BLaER1 treated with 17β-estradiol and CSF1 and Interleukin-3, amounts not matched to agents 10 nM and 100 nM (cell line): ENCODE measurements at regions not wholly inside any gene's neighbourhood (a gene's known extent, or its start where the extent isn't known, plus 50 kb on each side); places are given as distances from the start of the nearest gene placed in this dataset.

Experiments
- H3K27ac ChIP-seq, 11 experiments: shearing (Covaris generic); formaldehyde crosslinking; 2 replicates each; pipeline ENCODE4 v1.8.1; 2022
- H3K27me3 ChIP-seq, 11 experiments: shearing (Covaris generic); formaldehyde crosslinking; 2 replicates each; pipeline ENCODE4 v1.8.1; 2022
- H3K36me3 ChIP-seq, 11 experiments: shearing (Covaris generic); formaldehyde crosslinking; 2 replicates each; pipeline ENCODE4 v1.8.1; 2022
- H3K4me1 ChIP-seq, 10 experiments: shearing (Covaris generic); formaldehyde crosslinking; 2 replicates each; pipeline ENCODE4 v1.8.1; 2022
- H3K4me2 ChIP-seq, 11 experiments: shearing (Covaris generic); formaldehyde crosslinking; 2 replicates each; pipeline ENCODE4 v1.8.1; 2022
- H3K4me3 ChIP-seq, 10 experiments: shearing (Covaris generic); formaldehyde crosslinking; 2 replicates each; pipeline ENCODE4 v1.8.1; 2022
- H3K9ac ChIP-seq, 11 experiments: shearing (Covaris generic); formaldehyde crosslinking; 2 replicates each; pipeline ENCODE4 v1.8.1; 2022
- H3K9me3 ChIP-seq, 11 experiments: shearing (Covaris generic); formaldehyde crosslinking; replicated peaks in 1 of 11; 2 replicates each; pipeline ENCODE4 v1.8.1; 2022
- H4K20me1 ChIP-seq, 11 experiments: shearing (Covaris generic); formaldehyde crosslinking; 2 replicates each; pipeline ENCODE4 v1.8.1; 2022
- Cebpa-rat ChIP-seq, 11 experiments: shearing (Covaris generic); IDR thresholded peaks; 2 replicates each; pipeline ENCODE4 v1.8.1; 2022

DNA sequence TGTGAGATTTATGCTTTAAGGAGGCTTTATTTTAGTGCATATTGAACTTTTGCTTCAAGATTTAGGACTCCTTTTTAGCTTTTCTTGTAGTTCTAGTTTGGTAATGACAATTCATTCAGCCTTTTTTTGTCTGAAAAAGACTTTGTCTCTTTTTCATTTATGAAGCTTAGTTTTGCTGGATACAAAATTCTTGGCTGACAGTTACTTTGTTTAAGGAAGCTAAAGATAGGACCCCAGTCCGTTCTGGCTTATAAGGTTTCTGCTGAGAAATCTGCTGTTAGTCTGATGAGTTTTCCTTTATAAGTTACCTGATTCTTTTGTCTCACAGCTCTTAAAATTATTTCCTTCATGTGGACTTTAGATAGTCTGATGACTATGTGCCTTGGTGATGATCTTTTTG, 142.8 kb upstream of the B3GAT2 start:
- Histone ChIP-seq H3K9ac (no peak overlapping the region), H3K36me3 (no peaks in the 10 kb centered on the region), H3K4me3 (no peak overlapping the region), H3K27me3 (no peaks in the 10 kb centered on the region), H4K20me1 (no peaks in the 10 kb centered on the region), H3K9me3 (peaks cover 0 to 45% (median 20%) of the 10 kb centered on the region in 11 experiments; a peak in 19 of 22 replicates), H3K4me2 (no peak overlapping the region), H3K27ac (no peak overlapping the region), H3K4me1 (no peaks in the 10 kb centered on the region)
- TF ChIP-seq Cebpa-rat (IDR thresholded peaks at IDR 0.05) = no peak

DNA sequence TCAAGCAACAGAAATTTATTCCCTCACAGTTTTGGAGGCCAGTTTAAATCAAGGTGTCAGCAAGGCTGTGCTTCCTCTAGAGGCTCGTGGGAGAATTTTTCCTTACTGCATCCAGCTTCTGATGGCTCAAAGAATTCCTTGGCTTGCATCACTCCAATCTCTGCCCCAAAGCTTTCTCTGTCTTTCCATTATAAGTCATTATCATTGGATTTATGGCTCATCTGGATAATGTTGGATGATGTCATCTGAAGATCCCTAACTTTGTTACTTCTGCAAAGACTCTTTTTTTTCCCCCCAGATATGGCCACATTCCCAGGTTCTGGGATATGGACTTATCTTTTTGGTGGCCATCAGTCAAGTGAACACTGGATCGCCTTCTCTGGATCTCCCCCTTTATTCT, 146.3 kb upstream of the B3GAT2 start:
- Histone ChIP-seq H3K4me1 (peaks cover 0 to 14% (median 0%) of the 10 kb centered on the region in 10 experiments; a peak in 6 of 20 replicates), H3K4me2 (no peak overlapping the region), H3K27ac (no peak overlapping the region), H3K36me3 (no peaks in the 10 kb centered on the region), H3K9ac (no peak overlapping the region), H3K4me3 (no peak overlapping the region), H4K20me1 (no peaks in the 10 kb centered on the region), H3K27me3 (no peaks in the 10 kb centered on the region), H3K9me3 (peaks cover 0 to 32% (median 16%) of the 10 kb centered on the region in 11 experiments; a peak in 19 of 22 replicates)
- TF ChIP-seq Cebpa-rat (IDR thresholded peaks at IDR 0.05) = no peak

DNA sequence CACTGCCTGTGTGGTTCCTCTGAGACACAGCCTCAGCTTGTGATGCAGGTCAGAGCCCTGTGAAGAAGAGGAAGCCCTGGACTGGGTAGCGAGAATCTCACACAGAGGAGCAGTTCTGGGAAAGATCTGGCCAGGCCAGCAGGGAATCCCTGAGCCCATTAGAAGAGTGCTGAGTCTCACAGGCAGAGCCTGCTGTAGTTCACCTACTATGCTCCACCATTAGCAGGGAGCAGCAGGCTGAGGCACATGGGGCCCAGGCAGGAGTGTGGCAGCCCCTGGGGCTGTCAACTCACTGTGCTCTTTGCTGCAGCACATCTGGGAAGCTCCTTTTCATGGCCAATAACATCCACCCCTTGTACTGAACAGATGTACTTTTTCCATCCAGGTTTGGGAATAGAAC, 146.8 kb upstream of the B3GAT2 start:
- TF ChIP-seq Cebpa-rat (IDR thresholded peaks at IDR 0.05) = no peak
- H3K4me3 ChIP-seq = no peak overlapping the region
- H3K27me3 ChIP-seq = no peaks in the 10 kb centered on the region
- H3K4me1 ChIP-seq = peaks cover 0 to 14% (median 0%) of the 10 kb centered on the region in 10 experiments; a peak in 6 of 20 replicates
- no peaks in the 10 kb centered on the region for H4K20me1 ChIP-seq
- H3K27ac ChIP-seq = no peak overlapping the region
- peaks cover 0 to 27% (median 16%) of the 10 kb centered on the region in 11 experiments; a peak in 19 of 22 replicates for H3K9me3 ChIP-seq
- no peaks in the 10 kb centered on the region for H3K36me3 ChIP-seq
- no peak overlapping the region for H3K9ac ChIP-seq
- no peak overlapping the region for H3K4me2 ChIP-seq

DNA sequence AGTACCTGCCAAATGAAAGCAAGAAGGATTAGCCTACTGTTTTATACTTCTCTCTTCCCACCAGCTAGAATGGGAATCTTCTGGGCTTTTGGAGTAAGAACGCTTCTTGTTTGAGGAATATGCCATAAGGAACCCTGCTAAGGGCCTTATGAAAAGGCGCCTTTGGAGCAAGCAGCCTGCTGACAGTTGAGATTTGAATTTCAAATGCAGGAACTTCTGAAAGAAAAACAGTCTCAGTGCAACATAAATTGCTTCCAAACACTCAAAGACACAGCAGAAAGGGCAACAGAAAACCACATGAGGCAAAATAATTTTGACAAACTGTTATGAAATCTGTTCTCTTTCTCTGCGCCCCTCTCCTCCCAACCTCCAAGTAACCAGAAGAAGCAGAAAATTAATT, 149.4 kb upstream of the B3GAT2 start:
- TF ChIP-seq Cebpa-rat (IDR thresholded peaks at IDR 0.05) = no peak
- Histone ChIP-seq H3K27me3 (no peaks in the 10 kb centered on the region), H4K20me1 (no peaks in the 10 kb centered on the region), H3K4me3 (no peak overlapping the region), H3K4me1 (peaks cover 0 to 14% (median 0%) of the 10 kb centered on the region in 10 experiments; a peak in 6 of 20 replicates), H3K9me3 (peaks cover 0 to under 1% (median 0%) of the 10 kb centered on the region in 11 experiments; a peak in 2 of 22 replicates), H3K27ac (no peak overlapping the region), H3K36me3 (no peaks in the 10 kb centered on the region), H3K4me2 (peak overlapping the region in 3 of 11 experiments; percentile 18 to 36 (median 20); a peak in 2 of 22 replicates), H3K9ac (no peak overlapping the region)

DNA sequence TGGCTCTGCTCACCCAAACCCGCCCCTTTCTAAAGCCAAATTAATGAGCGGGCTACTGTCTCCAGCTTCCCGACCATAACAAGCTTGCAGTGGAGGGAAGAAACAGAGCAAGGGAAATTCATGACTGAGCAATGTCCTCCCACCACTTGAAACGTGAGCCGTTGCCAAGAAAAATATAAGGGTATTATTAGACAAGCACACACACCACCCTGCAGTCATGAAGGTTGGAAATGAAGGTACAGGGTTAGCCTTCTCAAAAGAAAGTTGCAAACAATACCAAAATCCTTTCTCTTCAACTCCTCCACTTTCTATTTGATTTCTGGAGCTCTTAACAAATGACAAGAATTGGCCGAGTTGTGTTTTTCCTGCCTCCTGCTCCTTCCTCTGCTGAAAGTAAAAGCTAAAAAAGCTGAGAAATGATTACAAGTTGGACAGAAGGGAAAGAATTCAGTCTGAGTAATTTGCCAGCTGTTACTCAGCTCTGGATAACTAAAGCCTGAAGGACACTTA, 151.1 kb upstream of the B3GAT2 start:
- TF ChIP-seq Cebpa-rat (IDR thresholded peaks at IDR 0.05) = no peak
- no peak overlapping the region for H3K27ac ChIP-seq
- peaks cover 0 to 14% (median 0%) of the 10 kb centered on the region in 10 experiments; a peak in 6 of 20 replicates for H3K4me1 ChIP-seq
- H3K4me3 ChIP-seq = no peak overlapping the region
- H3K36me3 ChIP-seq = no peaks in the 10 kb centered on the region
- H4K20me1 ChIP-seq = no peaks in the 10 kb centered on the region
- no peak overlapping the region for H3K9ac ChIP-seq
- H3K4me2 ChIP-seq = no peak overlapping the region
- H3K27me3 ChIP-seq = no peaks in the 10 kb centered on the region
- H3K9me3 ChIP-seq = no peaks in the 10 kb centered on the region

DNA sequence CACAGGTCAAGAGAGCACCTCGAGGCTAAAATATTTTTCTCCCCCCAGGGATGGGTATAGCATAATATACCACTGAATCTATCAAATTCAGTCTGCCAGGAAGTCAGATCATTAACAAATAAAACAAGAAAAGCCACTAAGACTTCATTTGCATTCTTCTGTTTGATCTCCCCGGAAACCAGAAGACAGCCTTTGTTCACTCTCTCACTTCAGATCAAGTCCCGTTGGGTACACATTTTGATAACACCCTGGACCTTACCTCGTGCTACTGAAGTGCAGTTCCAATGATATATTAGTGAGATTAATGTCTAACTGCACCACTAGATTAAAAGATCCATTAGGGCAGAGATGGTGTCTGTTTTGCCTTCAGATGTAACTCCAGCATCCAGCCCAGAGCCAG, 157.7 kb upstream of the B3GAT2 start:
- peaks cover 0 to 10% (median 5%) of the 10 kb centered on the region in 11 experiments; a peak in 13 of 22 replicates for H3K9me3 ChIP-seq
- no peak for TF ChIP-seq Cebpa-rat (IDR thresholded peaks at IDR 0.05)
- peak overlapping the region in 1 of 11 experiments; percentile 36; a peak in 1 of 22 replicates for H3K9ac ChIP-seq
- no peaks in the 10 kb centered on the region for H3K36me3 ChIP-seq
- H3K4me3 ChIP-seq = no peak overlapping the region
- peaks cover 0 to 29% (median 12%) of the 10 kb centered on the region in 10 experiments; a peak in 12 of 20 replicates for H3K4me1 ChIP-seq
- no peaks in the 10 kb centered on the region for H4K20me1 ChIP-seq
- peak overlapping the region in 7 of 11 experiments; percentile 9 to 74 (median 66); a peak in 10 of 22 replicates for H3K4me2 ChIP-seq
- no peaks in the 10 kb centered on the region for H3K27me3 ChIP-seq
- H3K27ac ChIP-seq = peak overlapping the region in 5 of 11 experiments; percentile 32 to 81 (median 69); a peak in 9 of 22 replicates

DNA sequence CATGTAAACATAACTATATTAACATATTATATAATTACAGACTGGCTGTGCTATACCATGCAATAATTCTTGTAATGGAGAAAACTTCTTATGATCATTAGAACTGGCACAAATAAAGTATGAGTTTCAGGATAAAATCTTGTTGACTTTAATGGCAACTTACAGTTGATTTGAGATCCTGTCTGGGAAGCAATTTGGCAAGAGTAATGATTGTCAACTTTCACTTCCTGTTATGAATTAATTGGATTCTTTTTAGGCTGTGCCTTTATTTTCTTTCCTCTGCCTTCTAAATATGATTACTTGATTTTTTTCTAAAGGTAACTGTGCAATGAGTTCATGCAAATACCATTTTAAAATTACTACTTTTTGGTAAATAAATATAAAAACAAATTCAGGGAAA, 158.1 kb upstream of the B3GAT2 start:
- Histone ChIP-seq H3K4me1 (peaks cover 0 to 29% (median 12%) of the 10 kb centered on the region in 10 experiments; a peak in 12 of 20 replicates), H3K4me3 (no peak overlapping the region), H4K20me1 (no peaks in the 10 kb centered on the region), H3K9me3 (peaks cover 0 to 14% (median 8%) of the 10 kb centered on the region in 11 experiments; a peak in 14 of 22 replicates), H3K36me3 (no peaks in the 10 kb centered on the region), H3K9ac (no peak overlapping the region; a peak in 1 of 22 replicates), H3K27me3 (no peaks in the 10 kb centered on the region), H3K27ac (peak overlapping the region in 5 of 11 experiments; percentile 32 to 81 (median 69); a peak in 9 of 22 replicates), H3K4me2 (peak overlapping the region in 7 of 11 experiments; percentile 9 to 74 (median 66); a peak in 10 of 22 replicates)
- TF ChIP-seq Cebpa-rat (IDR thresholded peaks at IDR 0.05) = peak in 1 of 11 experiments; percentile 25; a peak in 2 of 22 replicates

DNA sequence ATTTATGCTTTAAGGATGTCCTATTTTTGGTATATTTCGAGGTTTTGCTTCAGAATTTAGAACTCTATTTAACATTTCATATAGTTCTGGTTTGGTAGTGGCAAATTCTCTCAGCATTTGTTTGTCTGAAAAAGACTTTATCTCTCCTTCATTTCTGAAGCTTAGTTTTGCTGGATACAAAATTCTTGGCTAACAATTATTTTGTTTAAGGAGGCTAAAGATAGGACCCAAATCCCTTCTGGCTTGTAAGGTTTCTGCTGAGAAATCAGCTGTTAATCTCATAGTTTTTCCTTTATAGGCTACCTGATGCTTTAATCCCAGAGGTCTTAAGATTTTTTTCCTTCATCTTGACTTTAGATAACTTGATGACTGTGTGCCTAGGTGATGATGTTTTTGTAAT, 162.7 kb upstream of the B3GAT2 start:
- no peaks in the 10 kb centered on the region for H4K20me1 ChIP-seq
- H3K9ac ChIP-seq = no peak overlapping the region
- no peak overlapping the region for H3K4me3 ChIP-seq
- no peak for TF ChIP-seq Cebpa-rat (IDR thresholded peaks at IDR 0.05)
- no peaks in the 10 kb centered on the region for H3K27me3 ChIP-seq
- peaks cover 17 to 50% (median 27%) of the 10 kb centered on the region in 11 experiments; a peak in 20 of 22 replicates for H3K9me3 ChIP-seq
- H3K36me3 ChIP-seq = no peaks in the 10 kb centered on the region
- no peak overlapping the region for H3K27ac ChIP-seq
- H3K4me2 ChIP-seq = no peak overlapping the region
- H3K4me1 ChIP-seq = peaks cover 4 to 17% (median 12%) of the 10 kb centered on the region in 10 experiments; a peak in 13 of 20 replicates

DNA sequence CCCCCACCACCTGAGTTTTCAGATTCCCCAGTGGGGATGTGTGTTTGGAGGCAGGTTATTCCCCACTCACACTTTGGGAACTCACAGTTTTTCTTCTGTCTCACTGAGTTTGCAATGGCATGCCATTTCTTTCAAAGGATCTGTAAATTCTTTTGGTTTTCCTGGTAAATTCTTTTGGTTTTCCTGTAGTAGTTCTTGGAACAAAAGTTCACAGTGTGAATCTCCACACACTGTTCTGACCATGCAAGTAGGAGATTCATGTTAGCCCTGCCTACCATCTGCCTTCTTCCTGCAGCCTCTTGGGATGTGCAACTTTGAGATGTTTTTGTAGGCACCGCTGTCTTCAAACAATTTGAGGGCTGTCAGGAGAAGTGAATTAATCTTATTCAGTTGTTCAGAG, 165.6 kb upstream of the OGFRL1 start:
- Histone ChIP-seq H3K36me3 (no peaks in the 10 kb centered on the region), H3K9ac (no peak overlapping the region), H3K4me2 (no peak overlapping the region), H3K9me3 (peaks cover 17 to 50% (median 27%) of the 10 kb centered on the region in 11 experiments; a peak in 20 of 22 replicates), H3K27me3 (no peaks in the 10 kb centered on the region), H3K27ac (no peak overlapping the region), H3K4me1 (peaks cover 0 to 8% (median 7%) of the 10 kb centered on the region in 10 experiments; a peak in 4 of 20 replicates), H3K4me3 (no peak overlapping the region), H4K20me1 (no peaks in the 10 kb centered on the region)
- TF ChIP-seq Cebpa-rat (IDR thresholded peaks at IDR 0.05) = no peak
